GM19099 (cell line): ENCODE measurements at regions not wholly inside any gene's neighbourhood (a gene's known extent, or its start where the extent isn't known, plus 50 kb on each side); places are given as distances from the start of the nearest gene placed in this dataset.

Source experiments
- POLR2A ChIP-seq: IDR thresholded peaks from 3 replicates; pipeline ENCODE4 v1.6.1; 2011; ENCODE audit warnings: low read depth; ENCODE audit not compliant: insufficient read length; ENCODE audit errors: extremely low read depth

GRCh38 chr5:17737092-17737491, 102.8 kb downstream of the TAF11L14 start:
- no peak for TF ChIP-seq POLR2A

- no peak for TF ChIP-seq POLR2A
Observed at GRCh38 chr5:17738446-17738845, 104.2 kb downstream of the TAF11L14 start.

- no peak for TF ChIP-seq POLR2A
Observed at GRCh38 chr5:17743580-17744435, 109.5 kb downstream of the TAF11L14 start.

- TF ChIP-seq POLR2A, result no peak
Observed at GRCh38 chr5:17748201-17748600, 113.9 kb downstream of the TAF11L14 start.

GRCh38 chr5:17748941-17749340, 114.7 kb downstream of the TAF11L14 start:
- no peak for TF ChIP-seq POLR2A

- no peak for TF ChIP-seq POLR2A
Observed at GRCh38 chr5:17761326-17761725, 127.1 kb downstream of the TAF11L14 start.

GRCh38 chr5:17763301-17763700, 129.0 kb downstream of the TAF11L14 start:
- no peak for TF ChIP-seq POLR2A

GRCh38 chr5:17766031-17766430, 131.8 kb downstream of the TAF11L14 start:
- TF ChIP-seq POLR2A, result no peak

- no peak for TF ChIP-seq POLR2A
Observed at GRCh38 chr5:17769277-17769676, 135.0 kb downstream of the TAF11L14 start.

- TF ChIP-seq POLR2A, result no peak
Observed at GRCh38 chr5:17772232-17772631, 138.0 kb downstream of the TAF11L14 start.

GRCh38 chr5:17785774-17786173, 151.5 kb downstream of the TAF11L14 start:
- TF ChIP-seq POLR2A, result no peak

GRCh38 chr5:17788351-17788750, 154.1 kb downstream of the TAF11L14 start:
- TF ChIP-seq POLR2A, result no peak

GRCh38 chr5:17794201-17794600, 159.9 kb downstream of the TAF11L14 start:
- no peak for TF ChIP-seq POLR2A

- no peak for TF ChIP-seq POLR2A
Observed at GRCh38 chr5:17794815-17795214, 160.6 kb downstream of the TAF11L14 start.

GRCh38 chr5:17796142-17796541, 161.9 kb downstream of the TAF11L14 start:
- no peak for TF ChIP-seq POLR2A

GRCh38 chr5:17796757-17797396, 162.6 kb downstream of the TAF11L14 start:
- no peak for TF ChIP-seq POLR2A

- TF ChIP-seq POLR2A, result no peak
Observed at GRCh38 chr5:17799521-17799920, 165.3 kb downstream of the TAF11L14 start.

GRCh38 chr5:17801595-17801994, 167.3 kb downstream of the TAF11L14 start:
- no peak for TF ChIP-seq POLR2A
